ENCODE measurements at regions not wholly inside any gene's neighbourhood (a gene's known extent, or its start where the extent isn't known, plus 50 kb on each side); places are given as distances from the start of the nearest gene placed in this dataset.
"Not testable (repeated sequence)": the region's sequence is repeated elsewhere in the genome, so short reads cannot be mapped to it uniquely, and the experiment has no call there.

GRCh38 chr3:118244761-118245160, 789.9 kb downstream of the IGSF11 start:
- no peak for DNase-seq

GRCh38 chr3:118245312-118245711, 789.3 kb downstream of the IGSF11 start:
- no peak for DNase-seq

GRCh38 chr3:118258850-118259249, 775.8 kb downstream of the IGSF11 start:
- not testable (repeated sequence) for DNase-seq

- DNase-seq, result no peak
These were observed 771.7 kb downstream of the IGSF11 start for GRCh38 chr3:118262800-118263402.

- DNase-seq, result no peak
These were observed 767.1 kb downstream of the IGSF11 start for GRCh38 chr3:118267588-118267987.

- DNase-seq, result no peak
These were observed 765.0 kb downstream of the IGSF11 start for GRCh38 chr3:118269537-118270125.

- DNase-seq, result no peak
These were observed 761.7 kb downstream of the IGSF11 start for GRCh38 chr3:118272991-118273390.

GRCh38 chr3:118277814-118278213, 756.8 kb downstream of the IGSF11 start:
- DNase-seq, result no peak

- no peak for DNase-seq
These were observed 741.8 kb downstream of the IGSF11 start for GRCh38 chr3:118292841-118293240.

- no peak for DNase-seq
These were observed 736.5 kb downstream of the IGSF11 start for GRCh38 chr3:118298133-118298532.

- DNase-seq, result no peak
These were observed 730.1 kb downstream of the IGSF11 start for GRCh38 chr3:118304557-118304956.

GRCh38 chr3:118332699-118333098, 701.9 kb downstream of the IGSF11 start:
- DNase-seq, result no peak

GRCh38 chr3:118337649-118338048, 697.0 kb downstream of the IGSF11 start:
- DNase-seq, result no peak

- DNase-seq, result no peak
These were observed 687.1 kb downstream of the IGSF11 start for GRCh38 chr3:118347396-118348168.

- DNase-seq, result no peak
These were observed 686.5 kb downstream of the IGSF11 start for GRCh38 chr3:118348169-118348557.

- DNase-seq, result no peak
These were observed 680.1 kb downstream of the IGSF11 start for GRCh38 chr3:118354556-118354955.

GRCh38 chr3:118369892-118370491, 664.7 kb downstream of the IGSF11 start:
- no peak for DNase-seq

- DNase-seq, result no peak
These were observed 654.1 kb downstream of the IGSF11 start for GRCh38 chr3:118380576-118380975.

- no peak for DNase-seq
These were observed 638.2 kb downstream of the IGSF11 start for GRCh38 chr3:118396491-118396890.

- no peak for DNase-seq
These were observed 634.6 kb downstream of the IGSF11 start for GRCh38 chr3:118400086-118400485.

GRCh38 chr3:118400886-118401285, 633.8 kb downstream of the IGSF11 start:
- no peak for DNase-seq

- DNase-seq, result no peak
These were observed 632.8 kb downstream of the IGSF11 start for GRCh38 chr3:118401887-118402286.

GRCh38 chr3:118402971-118403370, 631.7 kb downstream of the IGSF11 start:
- DNase-seq, result no peak

- DNase-seq, result no peak
These were observed 628.1 kb downstream of the IGSF11 start for GRCh38 chr3:118406562-118406961.

Measured in CD4-positive, alpha-beta T cell treated with Interleukin-17A for 1 hour (primary cell).